Neural crest cell (in vitro differentiated cells): ENCODE measurements at regions not wholly inside any gene's neighbourhood (a gene's known extent, or its start where the extent isn't known, plus 50 kb on each side); places are given as distances from the start of the nearest gene placed in this dataset.

Experiments
- DNase-seq: peaks from one replicate; pipeline ENCODE4 v3.0.0; 2021; ENCODE audit warnings: low read depth, mixed read lengths, low spot score
- H3K27ac Mint-ChIP-seq: one replicate; pipeline ENCODE4 v1.8.0; 2021; ENCODE audit warnings: mild to moderate bottlenecking, mixed read lengths; ENCODE audit not compliant: unreplicated experiment
- H3K27me3 Mint-ChIP-seq: 2 replicates; pipeline ENCODE4 v1.8.0; 2021; ENCODE audit warnings: low read depth, mild to moderate bottlenecking, mixed read lengths
- H3K36me3 Mint-ChIP-seq: 2 replicates; pipeline ENCODE4 v1.8.0; 2021; ENCODE audit warnings: low read depth, mild to moderate bottlenecking, mixed read lengths
- H3K4me1 Mint-ChIP-seq: 2 replicates; pipeline ENCODE4 v1.8.0; 2021; ENCODE audit warnings: mixed read lengths
- H3K4me3 Mint-ChIP-seq: one replicate; pipeline ENCODE4 v1.8.0; 2021; ENCODE audit warnings: mild to moderate bottlenecking, mixed read lengths
- H3K9me3 Mint-ChIP-seq: 2 replicates; pipeline ENCODE4 v1.8.0; 2021; ENCODE audit warnings: mixed read lengths
- TF ChIP-seq, protein P1 (sequence below): fragments of 200-600 bp; sonication (generic); conservative IDR thresholded peaks from 2 replicates; pipeline ENCODE4 v1.5.0; 2021; ENCODE audit warnings: antibody characterized with exemption, mild to moderate bottlenecking

GRCh38 chr2:188776634-188777033 is 197.5 kb upstream of the COL3A1 start:
- H3K9me3 Mint-ChIP-seq = no peaks in the 10 kb centered on the region
- H3K27ac Mint-ChIP-seq = no peak overlapping the region
- no peaks in the 10 kb centered on the region for H3K27me3 Mint-ChIP-seq
- H3K4me3 Mint-ChIP-seq = no peak overlapping the region
- DNase-seq = no peak
- H3K4me1 Mint-ChIP-seq = no peaks in the 10 kb centered on the region
- H3K36me3 Mint-ChIP-seq = no peaks in the 10 kb centered on the region
- TF ChIP-seq, protein P1, sequence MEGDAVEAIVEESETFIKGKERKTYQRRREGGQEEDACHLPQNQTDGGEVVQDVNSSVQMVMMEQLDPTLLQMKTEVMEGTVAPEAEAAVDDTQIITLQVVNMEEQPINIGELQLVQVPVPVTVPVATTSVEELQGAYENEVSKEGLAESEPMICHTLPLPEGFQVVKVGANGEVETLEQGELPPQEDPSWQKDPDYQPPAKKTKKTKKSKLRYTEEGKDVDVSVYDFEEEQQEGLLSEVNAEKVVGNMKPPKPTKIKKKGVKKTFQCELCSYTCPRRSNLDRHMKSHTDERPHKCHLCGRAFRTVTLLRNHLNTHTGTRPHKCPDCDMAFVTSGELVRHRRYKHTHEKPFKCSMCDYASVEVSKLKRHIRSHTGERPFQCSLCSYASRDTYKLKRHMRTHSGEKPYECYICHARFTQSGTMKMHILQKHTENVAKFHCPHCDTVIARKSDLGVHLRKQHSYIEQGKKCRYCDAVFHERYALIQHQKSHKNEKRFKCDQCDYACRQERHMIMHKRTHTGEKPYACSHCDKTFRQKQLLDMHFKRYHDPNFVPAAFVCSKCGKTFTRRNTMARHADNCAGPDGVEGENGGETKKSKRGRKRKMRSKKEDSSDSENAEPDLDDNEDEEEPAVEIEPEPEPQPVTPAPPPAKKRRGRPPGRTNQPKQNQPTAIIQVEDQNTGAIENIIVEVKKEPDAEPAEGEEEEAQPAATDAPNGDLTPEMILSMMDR = no peak

- H3K4me3 Mint-ChIP-seq = no peak overlapping the region
- DNase-seq = no peak
- no peaks in the 10 kb centered on the region for H3K36me3 Mint-ChIP-seq
- peaks cover 5% of the 10 kb centered on the region for H3K4me1 Mint-ChIP-seq
- TF ChIP-seq, protein P1 = no peak
- H3K9me3 Mint-ChIP-seq = no peaks in the 10 kb centered on the region
- no peak overlapping the region for H3K27ac Mint-ChIP-seq
- H3K27me3 Mint-ChIP-seq = no peaks in the 10 kb centered on the region
These were observed 189.9 kb upstream of the COL3A1 start for GRCh38 chr2:188784269-188784762.

- Mint-ChIP-seq H3K36me3 (no peaks in the 10 kb centered on the region), H3K4me3 (no peak overlapping the region), H3K9me3 (no peaks in the 10 kb centered on the region), H3K4me1 (peaks cover 5% of the 10 kb centered on the region), H3K27me3 (no peaks in the 10 kb centered on the region), H3K27ac (no peak overlapping the region)
- TF ChIP-seq, protein P1 = no peak
- no peak for DNase-seq
These were observed 189.1 kb upstream of the COL3A1 start for GRCh38 chr2:188785061-188785460.

DNA sequence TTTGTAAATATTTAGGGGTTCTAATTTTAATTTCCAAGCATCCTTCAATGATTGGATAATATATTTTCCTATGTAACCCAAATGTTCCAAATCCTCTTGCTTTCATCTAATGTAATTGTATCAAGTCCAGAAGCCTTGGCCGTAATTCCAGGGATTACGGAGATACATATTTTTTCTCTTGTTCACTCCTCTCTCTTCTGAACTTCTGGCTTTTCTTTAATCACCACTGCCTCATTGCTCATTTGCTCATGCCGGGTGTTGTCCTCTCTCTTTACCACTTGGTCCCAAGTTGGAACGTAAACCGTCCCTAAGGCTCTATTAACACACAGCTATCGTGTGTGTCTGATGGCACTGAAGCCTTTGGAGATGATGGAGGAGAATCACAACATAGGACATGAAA is 188.7 kb upstream of the COL3A1 start:
- H3K36me3 Mint-ChIP-seq = no peaks in the 10 kb centered on the region
- no peak overlapping the region for H3K27ac Mint-ChIP-seq
- no peak overlapping the region for H3K4me3 Mint-ChIP-seq

DNA sequence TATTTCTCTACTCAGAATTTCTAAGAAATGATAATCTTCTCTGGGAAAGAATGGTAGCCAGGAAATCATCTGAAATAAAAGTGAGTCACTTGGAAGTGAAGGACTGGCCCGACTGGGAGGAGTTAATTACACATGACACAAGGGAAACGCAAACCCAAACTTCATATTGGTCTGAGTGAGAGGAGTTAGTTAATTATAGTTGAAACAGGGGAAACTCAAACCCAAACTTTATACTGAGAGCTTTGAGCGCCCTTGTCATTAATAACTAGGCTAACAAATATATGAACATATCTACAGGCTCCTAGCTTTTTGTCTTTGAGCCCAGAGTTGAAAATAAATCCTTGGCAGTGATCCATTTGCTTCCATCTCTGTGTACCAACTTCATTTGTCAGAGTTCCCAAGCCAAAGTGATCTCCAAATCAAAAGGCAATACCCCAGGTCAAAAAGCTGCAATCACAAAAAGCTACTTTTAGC is 187.8 kb upstream of the COL3A1 start:
- TF ChIP-seq, protein P1 = no peak
- DNase-seq = no peak
- Mint-ChIP-seq H3K27ac (no peak overlapping the region), H3K4me1 (peaks cover 5% of the 10 kb centered on the region), H3K27me3 (no peaks in the 10 kb centered on the region), H3K4me3 (no peak overlapping the region), H3K36me3 (no peaks in the 10 kb centered on the region), H3K9me3 (no peaks in the 10 kb centered on the region)

More for the DNA sequence above, 188.7 kb upstream of the COL3A1 start:
- Mint-ChIP-seq H3K4me1 (peaks cover 5% of the 10 kb centered on the region), H3K27me3 (no peaks in the 10 kb centered on the region), H3K9me3 (no peaks in the 10 kb centered on the region)
- DNase-seq = no peak
- TF ChIP-seq, protein P1 = no peak
